AG10803 (cell line): ENCODE measurements at regions not wholly inside any gene's neighbourhood (a gene's known extent, or its start where the extent isn't known, plus 50 kb on each side); places are given as distances from the start of the nearest gene placed in this dataset.
A peak's percentile ranks its signal among the peaks of the same experiment; 100 is the strongest.

Experiments
- DNase-seq: peaks from one replicate; pipeline ENCODE4 v3.0.0; 2010; ENCODE audit warnings: low read depth
- H3K4me3 ChIP-seq: 2 replicates; pipeline ENCODE4 v1.5.1; 2011; ENCODE audit warnings: mild to moderate bottlenecking, low read length, control low read depth
- TF ChIP-seq, protein P1 (sequence below): conservative IDR thresholded peaks from 2 replicates; pipeline ENCODE4 v1.5.1; 2011; ENCODE audit warnings: mild to moderate bottlenecking, low read length, control low read depth, inconsistent platforms

GRCh38 chr17:70882504-70882903 is 713.2 kb downstream of the KCNJ2 start:
- no peak for DNase-seq
- no peak overlapping the region for H3K4me3 ChIP-seq
- TF ChIP-seq, protein P1, sequence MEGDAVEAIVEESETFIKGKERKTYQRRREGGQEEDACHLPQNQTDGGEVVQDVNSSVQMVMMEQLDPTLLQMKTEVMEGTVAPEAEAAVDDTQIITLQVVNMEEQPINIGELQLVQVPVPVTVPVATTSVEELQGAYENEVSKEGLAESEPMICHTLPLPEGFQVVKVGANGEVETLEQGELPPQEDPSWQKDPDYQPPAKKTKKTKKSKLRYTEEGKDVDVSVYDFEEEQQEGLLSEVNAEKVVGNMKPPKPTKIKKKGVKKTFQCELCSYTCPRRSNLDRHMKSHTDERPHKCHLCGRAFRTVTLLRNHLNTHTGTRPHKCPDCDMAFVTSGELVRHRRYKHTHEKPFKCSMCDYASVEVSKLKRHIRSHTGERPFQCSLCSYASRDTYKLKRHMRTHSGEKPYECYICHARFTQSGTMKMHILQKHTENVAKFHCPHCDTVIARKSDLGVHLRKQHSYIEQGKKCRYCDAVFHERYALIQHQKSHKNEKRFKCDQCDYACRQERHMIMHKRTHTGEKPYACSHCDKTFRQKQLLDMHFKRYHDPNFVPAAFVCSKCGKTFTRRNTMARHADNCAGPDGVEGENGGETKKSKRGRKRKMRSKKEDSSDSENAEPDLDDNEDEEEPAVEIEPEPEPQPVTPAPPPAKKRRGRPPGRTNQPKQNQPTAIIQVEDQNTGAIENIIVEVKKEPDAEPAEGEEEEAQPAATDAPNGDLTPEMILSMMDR: no peak

DNA sequence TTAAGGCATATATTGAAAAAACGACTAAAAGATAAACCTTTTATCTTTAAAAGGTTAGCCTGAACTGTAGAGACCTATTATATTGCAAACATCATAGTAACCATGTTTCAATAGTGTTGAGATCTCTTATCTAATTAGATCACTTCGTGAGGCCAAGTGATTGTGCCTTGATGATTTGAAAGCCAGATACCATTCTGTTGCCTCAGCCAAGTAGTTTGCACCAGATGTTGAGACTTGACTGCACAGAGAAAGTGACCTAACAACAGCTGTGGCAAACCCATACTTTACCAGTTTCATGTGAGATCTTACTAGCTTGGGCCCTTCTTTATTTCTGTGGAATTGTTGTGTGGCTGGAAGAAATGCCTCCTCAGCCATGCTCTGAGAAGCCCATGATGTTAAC is 717.3 kb downstream of the KCNJ2 start:
- TF ChIP-seq, protein P1: no peak
- H3K4me3 ChIP-seq: no peak overlapping the region
- DNase-seq: peak; percentile 6

- TF ChIP-seq, protein P1: no peak
Observed at GRCh38 chr17:70888324-70888723, 719.0 kb downstream of the KCNJ2 start.

DNA sequence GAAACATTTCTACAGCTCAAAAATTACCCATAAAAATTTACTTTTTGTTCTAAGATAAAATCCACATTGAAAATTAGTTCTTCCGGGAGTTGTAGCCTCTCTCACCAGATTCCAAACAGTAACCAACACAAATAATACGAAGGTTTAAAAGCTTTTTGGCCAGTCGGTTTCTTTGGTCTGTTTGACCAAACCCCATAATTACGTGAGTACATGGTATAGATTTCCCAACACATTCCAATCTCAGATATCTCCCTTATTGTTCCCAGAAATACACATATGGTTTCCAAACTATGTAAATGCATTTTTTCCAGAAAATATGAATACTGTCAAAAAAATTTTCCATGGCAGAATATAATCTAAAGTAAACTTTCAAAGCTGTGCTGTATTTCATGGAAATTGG is 722.0 kb downstream of the KCNJ2 start:
- H3K4me3 ChIP-seq: no peak overlapping the region
- TF ChIP-seq, protein P1: no peak
- DNase-seq: no peak

More at GRCh38 chr17:70888324-70888723, 719.0 kb downstream of the KCNJ2 start:
- no peak overlapping the region for H3K4me3 ChIP-seq
- DNase-seq: no peak

- TF ChIP-seq, protein P1: no peak
- H3K4me3 ChIP-seq: no peak overlapping the region
- no peak for DNase-seq
Observed at GRCh38 chr17:70892527-70892926, 723.2 kb downstream of the KCNJ2 start.

- H3K4me3 ChIP-seq: no peak overlapping the region
- DNase-seq: no peak
- TF ChIP-seq, protein P1: no peak
Observed at GRCh38 chr17:70896843-70897242, 727.5 kb downstream of the KCNJ2 start.

DNA sequence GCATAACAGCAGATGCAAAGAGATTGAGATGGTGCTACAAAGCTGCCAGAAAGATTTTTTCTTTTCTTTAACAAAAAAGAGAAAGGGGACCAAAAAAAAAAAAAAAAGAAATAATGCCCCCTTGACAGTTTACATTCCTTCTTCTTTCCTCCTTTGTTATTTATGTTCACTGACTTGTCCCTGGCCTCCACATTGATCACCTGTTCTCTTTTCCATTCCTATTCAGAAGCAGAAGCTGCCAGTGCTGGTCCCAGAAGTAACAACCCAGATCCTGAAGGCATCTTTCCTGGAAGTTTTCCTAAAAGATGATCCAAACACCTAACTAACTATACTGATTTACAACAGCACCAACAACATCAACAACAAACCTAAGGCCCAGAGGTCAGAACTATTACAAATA is 728.1 kb downstream of the KCNJ2 start:
- TF ChIP-seq, protein P1: no peak
- no peak for DNase-seq
- H3K4me3 ChIP-seq: no peak overlapping the region
